ENCODE measurements at regions not wholly inside any gene's neighbourhood (a gene's known extent, or its start where the extent isn't known, plus 50 kb on each side); places are given as distances from the start of the nearest gene placed in this dataset.

GRCh38 chr5:145589063-145589462 lies 246.1 kb downstream of the PRELID2 start:
- Histone ChIP-seq H3K36me3 (ENCODE audit: control insufficient read depth, insufficient read depth, low read length) (no peaks in the 10 kb centered on the region), H3K4me3 (ENCODE audit: low read depth, low read length) (no peak overlapping the region), H3K4me1 (ENCODE audit: control insufficient read depth, insufficient read depth, low read length) (no peaks in the 10 kb centered on the region), H3K9me3 (ENCODE audit: control insufficient read depth, insufficient read depth, low read length) (no peaks in the 10 kb centered on the region), H3K9ac (ENCODE audit: low read depth, low read length) (no peak overlapping the region), H3K27me3 (ENCODE audit: control insufficient read depth, insufficient read depth, low read length) (no peaks in the 10 kb centered on the region)

- Histone ChIP-seq H3K27me3 (ENCODE audit: control insufficient read depth, insufficient read depth, low read length) (no peaks in the 10 kb centered on the region), H3K4me3 (ENCODE audit: low read depth, low read length) (no peak overlapping the region), H3K4me1 (ENCODE audit: control insufficient read depth, insufficient read depth, low read length) (no peaks in the 10 kb centered on the region), H3K9ac (ENCODE audit: low read depth, low read length) (no peak overlapping the region), H3K9me3 (ENCODE audit: control insufficient read depth, insufficient read depth, low read length) (no peaks in the 10 kb centered on the region), H3K36me3 (ENCODE audit: control insufficient read depth, insufficient read depth, low read length) (no peaks in the 10 kb centered on the region)
These were observed 246.6 kb downstream of the PRELID2 start for GRCh38 chr5:145588558-145588957.

GRCh38 chr5:145588113-145588512 lies 247.0 kb downstream of the PRELID2 start:
- Histone ChIP-seq H3K9me3 (ENCODE audit: control insufficient read depth, insufficient read depth, low read length) (no peaks in the 10 kb centered on the region), H3K27me3 (ENCODE audit: control insufficient read depth, insufficient read depth, low read length) (no peaks in the 10 kb centered on the region), H3K9ac (ENCODE audit: low read depth, low read length) (no peak overlapping the region), H3K36me3 (ENCODE audit: control insufficient read depth, insufficient read depth, low read length) (no peaks in the 10 kb centered on the region), H3K4me3 (ENCODE audit: low read depth, low read length) (no peak overlapping the region), H3K4me1 (ENCODE audit: control insufficient read depth, insufficient read depth, low read length) (no peaks in the 10 kb centered on the region)

- Histone ChIP-seq H3K9ac (ENCODE audit: low read depth, low read length) (no peak overlapping the region), H3K27me3 (ENCODE audit: control insufficient read depth, insufficient read depth, low read length) (no peaks in the 10 kb centered on the region)
These were observed 247.4 kb downstream of the PRELID2 start for GRCh38 chr5:145587710-145588109.

GRCh38 chr5:145587308-145587672 lies 247.9 kb downstream of the PRELID2 start:
- no peaks in the 10 kb centered on the region for H3K9me3 ChIP-seq (ENCODE audit: control insufficient read depth, insufficient read depth, low read length)
- H3K27me3 ChIP-seq (ENCODE audit: control insufficient read depth, insufficient read depth, low read length): no peaks in the 10 kb centered on the region
- H3K36me3 ChIP-seq (ENCODE audit: control insufficient read depth, insufficient read depth, low read length): no peaks in the 10 kb centered on the region

More at GRCh38 chr5:145587710-145588109, 247.4 kb downstream of the PRELID2 start:
- no peaks in the 10 kb centered on the region for H3K4me1 ChIP-seq (ENCODE audit: control insufficient read depth, insufficient read depth, low read length)
- no peaks in the 10 kb centered on the region for H3K36me3 ChIP-seq (ENCODE audit: control insufficient read depth, insufficient read depth, low read length)
- H3K9me3 ChIP-seq (ENCODE audit: control insufficient read depth, insufficient read depth, low read length): no peaks in the 10 kb centered on the region
- no peak overlapping the region for H3K4me3 ChIP-seq (ENCODE audit: low read depth, low read length)

GRCh38 chr5:145586661-145587307 lies 248.4 kb downstream of the PRELID2 start:
- Histone ChIP-seq H3K4me3 (ENCODE audit: low read depth, low read length) (no peak overlapping the region), H3K27me3 (ENCODE audit: control insufficient read depth, insufficient read depth, low read length) (no peaks in the 10 kb centered on the region), H3K4me1 (ENCODE audit: control insufficient read depth, insufficient read depth, low read length) (no peaks in the 10 kb centered on the region), H3K9me3 (ENCODE audit: control insufficient read depth, insufficient read depth, low read length) (no peaks in the 10 kb centered on the region), H3K9ac (ENCODE audit: low read depth, low read length) (no peak overlapping the region), H3K36me3 (ENCODE audit: control insufficient read depth, insufficient read depth, low read length) (no peaks in the 10 kb centered on the region)

More at GRCh38 chr5:145587308-145587672, 247.9 kb downstream of the PRELID2 start:
- Histone ChIP-seq H3K4me1 (ENCODE audit: control insufficient read depth, insufficient read depth, low read length) (no peaks in the 10 kb centered on the region), H3K4me3 (ENCODE audit: low read depth, low read length) (no peak overlapping the region), H3K9ac (ENCODE audit: low read depth, low read length) (no peak overlapping the region)

- Histone ChIP-seq H3K9me3 (ENCODE audit: control insufficient read depth, insufficient read depth, low read length) (no peaks in the 10 kb centered on the region), H3K4me1 (ENCODE audit: control insufficient read depth, insufficient read depth, low read length) (no peaks in the 10 kb centered on the region), H3K36me3 (ENCODE audit: control insufficient read depth, insufficient read depth, low read length) (no peaks in the 10 kb centered on the region), H3K27me3 (ENCODE audit: control insufficient read depth, insufficient read depth, low read length) (no peaks in the 10 kb centered on the region), H3K9ac (ENCODE audit: low read depth, low read length) (no peak overlapping the region), H3K4me3 (ENCODE audit: low read depth, low read length) (no peak overlapping the region)
These were observed 249.5 kb downstream of the PRELID2 start for GRCh38 chr5:145585443-145586148.

GRCh38 chr5:145579301-145579700 lies 255.8 kb downstream of the PRELID2 start:
- Histone ChIP-seq H3K9ac (ENCODE audit: low read depth, low read length) (no peak overlapping the region), H3K36me3 (ENCODE audit: control insufficient read depth, insufficient read depth, low read length) (no peaks in the 10 kb centered on the region), H3K4me3 (ENCODE audit: low read depth, low read length) (no peak overlapping the region), H3K9me3 (ENCODE audit: control insufficient read depth, insufficient read depth, low read length) (no peaks in the 10 kb centered on the region), H3K27me3 (ENCODE audit: control insufficient read depth, insufficient read depth, low read length) (no peaks in the 10 kb centered on the region), H3K4me1 (ENCODE audit: control insufficient read depth, insufficient read depth, low read length) (no peaks in the 10 kb centered on the region)

GRCh38 chr5:145574889-145575573 lies 260.1 kb downstream of the PRELID2 start:
- Histone ChIP-seq H3K27me3 (ENCODE audit: control insufficient read depth, insufficient read depth, low read length) (no peaks in the 10 kb centered on the region), H3K4me1 (ENCODE audit: control insufficient read depth, insufficient read depth, low read length) (no peaks in the 10 kb centered on the region), H3K9ac (ENCODE audit: low read depth, low read length) (no peak overlapping the region), H3K36me3 (ENCODE audit: control insufficient read depth, insufficient read depth, low read length) (no peaks in the 10 kb centered on the region), H3K4me3 (ENCODE audit: low read depth, low read length) (no peak overlapping the region), H3K9me3 (ENCODE audit: control insufficient read depth, insufficient read depth, low read length) (no peaks in the 10 kb centered on the region)

- H3K4me1 ChIP-seq (ENCODE audit: control insufficient read depth, insufficient read depth, low read length): no peaks in the 10 kb centered on the region
- no peak overlapping the region for H3K9ac ChIP-seq (ENCODE audit: low read depth, low read length)
- H3K4me3 ChIP-seq (ENCODE audit: low read depth, low read length): no peak overlapping the region
- H3K27me3 ChIP-seq (ENCODE audit: control insufficient read depth, insufficient read depth, low read length): no peaks in the 10 kb centered on the region
- no peaks in the 10 kb centered on the region for H3K9me3 ChIP-seq (ENCODE audit: control insufficient read depth, insufficient read depth, low read length)
- H3K36me3 ChIP-seq (ENCODE audit: control insufficient read depth, insufficient read depth, low read length): no peaks in the 10 kb centered on the region
These were observed 266.6 kb downstream of the PRELID2 start for GRCh38 chr5:145568581-145568980.

- H3K4me1 ChIP-seq (ENCODE audit: control insufficient read depth, insufficient read depth, low read length): no peaks in the 10 kb centered on the region
- no peaks in the 10 kb centered on the region for H3K9me3 ChIP-seq (ENCODE audit: control insufficient read depth, insufficient read depth, low read length)
- no peak overlapping the region for H3K9ac ChIP-seq (ENCODE audit: low read depth, low read length)
- H3K4me3 ChIP-seq (ENCODE audit: low read depth, low read length): no peak overlapping the region
- H3K36me3 ChIP-seq (ENCODE audit: control insufficient read depth, insufficient read depth, low read length): no peaks in the 10 kb centered on the region
- H3K27me3 ChIP-seq (ENCODE audit: control insufficient read depth, insufficient read depth, low read length): no peaks in the 10 kb centered on the region
These were observed 272.2 kb downstream of the PRELID2 start for GRCh38 chr5:145562931-145563330.

- no peaks in the 10 kb centered on the region for H3K36me3 ChIP-seq (ENCODE audit: control insufficient read depth, insufficient read depth, low read length)
- H3K27me3 ChIP-seq (ENCODE audit: control insufficient read depth, insufficient read depth, low read length): no peaks in the 10 kb centered on the region
- no peaks in the 10 kb centered on the region for H3K9me3 ChIP-seq (ENCODE audit: control insufficient read depth, insufficient read depth, low read length)
- H3K4me1 ChIP-seq (ENCODE audit: control insufficient read depth, insufficient read depth, low read length): no peaks in the 10 kb centered on the region
- no peak overlapping the region for H3K9ac ChIP-seq (ENCODE audit: low read depth, low read length)
- H3K4me3 ChIP-seq (ENCODE audit: low read depth, low read length): no peak overlapping the region
These were observed 276.9 kb downstream of the PRELID2 start for GRCh38 chr5:145558288-145558687.
